Liver (tissue), 8 donors: ENCODE measurements at regions not wholly inside any gene's neighbourhood (a gene's known extent, or its start where the extent isn't known, plus 50 kb on each side); places are given as distances from the start of the nearest gene placed in this dataset.

Experiments
- DNase-seq: peaks from one replicate; pipeline ENCODE4 v3.0.0-alpha.2; 2017; ENCODE audit warnings: low spot score
- H3K27ac ChIP-seq, 2 donors: one replicate each; pipeline ENCODE4 v1.7.0; 2013; ENCODE audit warnings: inconsistent platforms in 2 of 2, low read length in 2 of 2, control low read depth in 1 of 2, low read depth in 1 of 2, mild to moderate bottlenecking in 1 of 2
- H3K27me3 ChIP-seq, 4 donors: one replicate each; pipeline versions ENCODE4 v1.6.1 to v1.7.0; 2013; ENCODE audit warnings: low read length in 3 of 4, inconsistent platforms in 1 of 4, mild to moderate bottlenecking in 1 of 4, moderate library complexity in 1 of 4; ENCODE audit not compliant: control insufficient read depth in 4 of 4, insufficient read depth in 4 of 4
- H3K36me3 ChIP-seq, 4 donors: one replicate each; pipeline versions ENCODE4 v1.6.1 to v1.7.0; 2013; ENCODE audit warnings: low read length in 3 of 4, mild to moderate bottlenecking in 3 of 4, low read depth in 1 of 4, moderate library complexity in 1 of 4; ENCODE audit not compliant: control insufficient read depth in 4 of 4, insufficient read depth in 3 of 4
- H3K4me1 ChIP-seq, 4 donors: one replicate each; pipeline versions ENCODE4 v1.6.1 to v1.7.0; 2013; ENCODE audit warnings: low read length in 3 of 4, mild to moderate bottlenecking in 3 of 4, moderate library complexity in 1 of 4; ENCODE audit not compliant: control insufficient read depth in 4 of 4, insufficient read depth in 4 of 4
- H3K4me3 ChIP-seq, 3 donors: one replicate each; pipeline versions ENCODE4 v1.6.1 to v1.7.0; 2013; ENCODE audit warnings: low read length in 3 of 3, control low read depth in 1 of 3, low read depth in 1 of 3, mild to moderate bottlenecking in 1 of 3
- H3K9ac ChIP-seq, 2 donors: one replicate each; pipeline ENCODE4 v1.7.0; 2013; ENCODE audit warnings: low read length in 2 of 2, mild to moderate bottlenecking in 2 of 2, moderate library complexity in 2 of 2, control low read depth in 1 of 2, low read depth in 1 of 2
- H3K9me3 ChIP-seq, 4 donors: one replicate each; pipeline versions ENCODE4 v1.6.1 to v1.7.0; 2013; ENCODE audit warnings: low read length in 3 of 4; ENCODE audit not compliant: control insufficient read depth in 4 of 4
- EGR1 ChIP-seq, 2 donors: IDR thresholded peaks; 2 replicates each; pipeline ENCODE4 v1.6.1; 2016 to 2018; ENCODE audit warnings: antibody characterized with exemption in 2 of 2, low read depth in 2 of 2
- FOXA1 ChIP-seq: IDR thresholded peaks from 2 replicates; pipeline ENCODE4 v1.6.1; 2016; ENCODE audit warnings: antibody characterized with exemption
- FOXA2 ChIP-seq: IDR thresholded peaks from 2 replicates; pipeline ENCODE4 v1.6.1; 2016; ENCODE audit warnings: antibody characterized with exemption
- GABPA ChIP-seq, 2 donors: IDR thresholded peaks in 1 of 2; conservative IDR thresholded peaks in 1 of 2; 2 replicates each; pipeline ENCODE4 v1.6.1; 2016; ENCODE audit warnings: antibody characterized with exemption in 2 of 2, mild to moderate bottlenecking in 1 of 2, moderate library complexity in 1 of 2
- HNF4A ChIP-seq, 2 donors: conservative IDR thresholded peaks; 2 replicates each; pipeline ENCODE4 v1.6.1; 2016; ENCODE audit warnings: antibody characterized with exemption in 2 of 2, mild to moderate bottlenecking in 2 of 2
- HNF4G ChIP-seq: IDR thresholded peaks from 2 replicates; pipeline ENCODE4 v1.6.1; 2016; ENCODE audit warnings: antibody characterized with exemption
- JUND ChIP-seq, 2 donors: IDR thresholded peaks; 2 replicates each; pipeline ENCODE4 v1.6.1; 2016; ENCODE audit warnings: antibody characterized with exemption in 2 of 2
- NR2F2 ChIP-seq: IDR thresholded peaks from 2 replicates; pipeline ENCODE4 v1.6.1; 2016; ENCODE audit warnings: antibody characterized with exemption
- RAD21 ChIP-seq, 2 donors: IDR thresholded peaks; 2 replicates each; pipeline ENCODE4 v1.6.1; 2016; ENCODE audit warnings: antibody characterized with exemption in 2 of 2, mild to moderate bottlenecking in 2 of 2
- REST ChIP-seq: IDR thresholded peaks from 2 replicates; pipeline ENCODE4 v1.6.1; 2016; ENCODE audit warnings: antibody characterized with exemption, mild to moderate bottlenecking
- RXRA ChIP-seq, 2 donors: IDR thresholded peaks; 2 replicates each; pipeline ENCODE4 v1.6.1; 2017 to 2018; ENCODE audit warnings: antibody characterized with exemption in 2 of 2, mild to moderate bottlenecking in 1 of 2
- SP1 ChIP-seq: IDR thresholded peaks from 2 replicates; pipeline ENCODE4 v1.6.1; 2018; ENCODE audit warnings: antibody characterized with exemption, mild to moderate bottlenecking
- TAF1 ChIP-seq: conservative IDR thresholded peaks from 2 replicates; pipeline ENCODE4 v1.6.1; 2016; ENCODE audit warnings: antibody characterized with exemption, mild to moderate bottlenecking
- YY1 ChIP-seq: IDR thresholded peaks from 2 replicates; pipeline ENCODE4 v1.6.1; 2016; ENCODE audit warnings: antibody characterized with exemption, mild to moderate bottlenecking
- ZBTB33 ChIP-seq: IDR thresholded peaks from 2 replicates; pipeline ENCODE4 v1.6.1; 2016; ENCODE audit warnings: antibody characterized with exemption
- whole genome bisulfite sequencing: extraction: QIAGEN DNeasy Blood & Tissue Kit; methylation state at CpG from one replicate; pipeline ENCODE4 v1.1.7; 2013; 5-methylcytosine and 5-hydroxymethylcytosine counted together
- TF ChIP-seq, protein P1 (sequence below): IDR thresholded peaks from 2 replicates; pipeline ENCODE4 v1.6.1; 2016; ENCODE audit warnings: antibody characterized with exemption
- TF ChIP-seq, protein P2 (sequence below): fragments of 150-350 bp; IDR thresholded peaks from 2 replicates; pipeline ENCODE4 v1.5.1; 2017; ENCODE audit warnings: improper control_type of control experiment, low read depth, low read length; ENCODE audit not compliant: missing input control
- TF ChIP-seq, protein P3 (sequence below): IDR thresholded peaks from 2 replicates; pipeline ENCODE4 v1.6.1; 2016; ENCODE audit warnings: antibody characterized with exemption
- donor health status: healthy.
- donor health status: healthy.
- donor health status: healthy.
- donor health status: healthy.
- donor health status: healthy.

- H3K27ac ChIP-seq: no peak overlapping the region
- TF ChIP-seq ZBTB33 (no peak), YY1 (no peak), NR2F2 (no peak), FOXA2 (no peak), GABPA (IDR thresholded peaks at IDR 0.05 in 1 of 2, conservative IDR thresholded peaks at IDR 0.05 in 1 of 2) (no peak), RAD21 (IDR thresholded peaks at IDR 0.05) (no peak), JUND (IDR thresholded peaks at IDR 0.05) (no peak), SP1 (no peak), RXRA (IDR thresholded peaks at IDR 0.05) (no peak), REST (no peak), HNF4A (conservative IDR thresholded peaks at IDR 0.05) (no peak), HNF4G (no peak), EGR1 (IDR thresholded peaks at IDR 0.05; ENCODE audit: low read depth in 2 of 2) (no peak), FOXA1 (no peak), TAF1 (no peak)
- TF ChIP-seq, protein P1, sequence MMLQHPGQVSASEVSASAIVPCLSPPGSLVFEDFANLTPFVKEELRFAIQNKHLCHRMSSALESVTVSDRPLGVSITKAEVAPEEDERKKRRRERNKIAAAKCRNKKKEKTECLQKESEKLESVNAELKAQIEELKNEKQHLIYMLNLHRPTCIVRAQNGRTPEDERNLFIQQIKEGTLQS: no peak
- TF ChIP-seq, protein P2, sequence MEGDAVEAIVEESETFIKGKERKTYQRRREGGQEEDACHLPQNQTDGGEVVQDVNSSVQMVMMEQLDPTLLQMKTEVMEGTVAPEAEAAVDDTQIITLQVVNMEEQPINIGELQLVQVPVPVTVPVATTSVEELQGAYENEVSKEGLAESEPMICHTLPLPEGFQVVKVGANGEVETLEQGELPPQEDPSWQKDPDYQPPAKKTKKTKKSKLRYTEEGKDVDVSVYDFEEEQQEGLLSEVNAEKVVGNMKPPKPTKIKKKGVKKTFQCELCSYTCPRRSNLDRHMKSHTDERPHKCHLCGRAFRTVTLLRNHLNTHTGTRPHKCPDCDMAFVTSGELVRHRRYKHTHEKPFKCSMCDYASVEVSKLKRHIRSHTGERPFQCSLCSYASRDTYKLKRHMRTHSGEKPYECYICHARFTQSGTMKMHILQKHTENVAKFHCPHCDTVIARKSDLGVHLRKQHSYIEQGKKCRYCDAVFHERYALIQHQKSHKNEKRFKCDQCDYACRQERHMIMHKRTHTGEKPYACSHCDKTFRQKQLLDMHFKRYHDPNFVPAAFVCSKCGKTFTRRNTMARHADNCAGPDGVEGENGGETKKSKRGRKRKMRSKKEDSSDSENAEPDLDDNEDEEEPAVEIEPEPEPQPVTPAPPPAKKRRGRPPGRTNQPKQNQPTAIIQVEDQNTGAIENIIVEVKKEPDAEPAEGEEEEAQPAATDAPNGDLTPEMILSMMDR: no peak
- TF ChIP-seq, protein P3, sequence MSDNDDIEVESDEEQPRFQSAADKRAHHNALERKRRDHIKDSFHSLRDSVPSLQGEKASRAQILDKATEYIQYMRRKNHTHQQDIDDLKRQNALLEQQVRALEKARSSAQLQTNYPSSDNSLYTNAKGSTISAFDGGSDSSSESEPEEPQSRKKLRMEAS: no peak
- no peak overlapping the region for H3K4me3 ChIP-seq
- H3K9ac ChIP-seq: no peak overlapping the region
- H3K9me3 ChIP-seq: no peaks in the 10 kb centered on the region
- DNase-seq: no peak
- peaks cover 0 to 10% (median 2%) of the 10 kb centered on the region in 4 donors for H3K4me1 ChIP-seq
- H3K36me3 ChIP-seq: peaks cover 0 to 7% (median 0%) of the 10 kb centered on the region in 4 donors
- 93% methylated on average over 4 of the region's 4 CpGs for WGBS
- no peaks in the 10 kb centered on the region for H3K27me3 ChIP-seq
Observed at GRCh38 chr5:68734781-68735180, 359.0 kb upstream of the SLC30A5 start.
